ENCODE measurements at regions not wholly inside any gene's neighbourhood (a gene's known extent, or its start where the extent isn't known, plus 50 kb on each side); places are given as distances from the start of the nearest gene placed in this dataset.

DNA sequence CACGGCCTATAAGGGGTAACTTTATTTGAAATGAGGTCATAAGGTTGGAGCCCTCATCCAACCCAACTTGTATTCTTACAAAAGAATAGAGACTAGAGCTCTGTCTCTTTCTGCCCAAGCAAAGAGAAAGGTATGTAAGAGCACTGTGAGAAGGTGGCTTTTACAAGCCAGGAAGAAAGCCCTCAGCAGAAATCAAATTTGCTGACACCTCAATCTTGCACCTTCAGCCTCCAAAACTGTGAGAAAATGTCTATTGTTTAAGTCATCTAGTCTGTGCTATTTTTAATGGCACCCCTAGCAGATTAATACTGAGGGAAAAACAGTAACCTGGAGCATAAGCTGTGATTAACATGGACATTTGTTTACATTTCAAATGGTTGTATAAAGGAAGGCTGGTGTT, 860.7 kb downstream of the PCDH7 start:
- Histone ChIP-seq H2BK15ac (ENCODE audit: low read depth, low read length) (no peak overlapping the region), H4K5ac (ENCODE audit: insufficient read length, low read depth, low read length) (no peak overlapping the region), H3K14ac (ENCODE audit: insufficient read depth, low read length) (no peak overlapping the region), H3K79me1 (ENCODE audit: insufficient read depth, low read depth, low read length, poor library complexity, severe bottlenecking) (no peaks in the 10 kb centered on the region), H3K9ac (ENCODE audit: extremely low read depth, insufficient read length, low read length) (no peak overlapping the region), H3K27ac (ENCODE audit: insufficient read length, low read depth, low read length) (no peak overlapping the region), H2AK5ac (ENCODE audit: insufficient read length, low read length) (no peak overlapping the region), H4K20me1 (ENCODE audit: control insufficient read depth, insufficient read depth, insufficient read length) (no peaks in the 10 kb centered on the region), H2BK20ac (ENCODE audit: low read depth, low read length, poor library complexity, severe bottlenecking) (no peak overlapping the region), H3K23ac (ENCODE audit: insufficient read length, low read depth, low read length) (no peak overlapping the region), H3K79me2 (ENCODE audit: insufficient read depth, low read length) (no peaks in the 10 kb centered on the region), H3K4me2 (ENCODE audit: insufficient read depth, insufficient read length, low read length) (no peak overlapping the region), H2BK12ac (ENCODE audit: insufficient read length, low read depth, low read length) (no peak overlapping the region), H3K27me3 (ENCODE audit: insufficient read depth, low read length) (no peaks in the 10 kb centered on the region), H4K8ac (replicated peaks; ENCODE audit: insufficient read length, low read depth, low read length) (no peak overlapping the region), H3K18ac (ENCODE audit: insufficient read length, low read depth, low read length) (no peak overlapping the region), H2BK120ac (ENCODE audit: low read depth, low read length, poor library complexity, severe bottlenecking) (no peak overlapping the region), H3K23me2 (ENCODE audit: insufficient read length, low read depth, low read length, poor library complexity, severe bottlenecking) (no peaks in the 10 kb centered on the region), H3K4me1 (ENCODE audit: insufficient read depth, low read length) (no peaks in the 10 kb centered on the region), H3T11ph (ENCODE audit: low read length) (no peak overlapping the region), H2BK5ac (ENCODE audit: insufficient read length, low read length) (no peak overlapping the region), H3K56ac (ENCODE audit: insufficient read length, low read depth, low read length) (no peak overlapping the region), H2AFZ (ENCODE audit: low read length) (no peak overlapping the region), H3K9me3 (ENCODE audit: control insufficient read depth, low read depth, low read length) (no peaks in the 10 kb centered on the region), H4K91ac (ENCODE audit: insufficient read length, low read depth, low read length) (no peak overlapping the region), H3K4ac (ENCODE audit: low read depth, low read length) (no peak overlapping the region)
- H3K27ac Mint-ChIP-seq: no peak overlapping the region
- H3K4me1 Mint-ChIP-seq: peaks cover 5 to 10% of the 10 kb centered on the region in 2 experiments
- no peaks in the 10 kb centered on the region for H3K9me3 Mint-ChIP-seq
- no peaks in the 10 kb centered on the region for H3K27me3 Mint-ChIP-seq (ENCODE audit: low read depth)
- no peak overlapping the region for H3K4me3 Mint-ChIP-seq
- no peak for DNase-seq
- no peaks in the 10 kb centered on the region for H3K36me3 Mint-ChIP-seq (ENCODE audit: insufficient read depth in 1 of 3, low read depth in 3 of 3)
- no peak for TF ChIP-seq CTCF (conservative IDR thresholded peaks at IDR 0.05)
- WGBS (ENCODE audit: extremely low coverage, insufficient read length, low lambda C conversion rate): no CpG with 5 or more reads among the region's 1 CpG

Measured in H9 (cell line).